Mesenchymal stem cell (in vitro differentiated cells and primary cell): ENCODE measurements at regions not wholly inside any gene's neighbourhood (a gene's known extent, or its start where the extent isn't known, plus 50 kb on each side); places are given as distances from the start of the nearest gene placed in this dataset.

Experiments used
- DNase-seq: peaks from one replicate; pipeline ENCODE4 v3.0.0-alpha.2; 2013
- H2AFZ ChIP-seq: one replicate; pipeline ENCODE4 v1.6.1; 2013; ENCODE audit warnings: low read depth, mild to moderate bottlenecking, control low read depth, inconsistent platforms, low read length, moderate library complexity
- H2AK5ac ChIP-seq: 2 replicates; pipeline ENCODE4 v1.6.1; 2013; ENCODE audit warnings: low read length, moderate library complexity, mild to moderate bottlenecking, inconsistent platforms; ENCODE audit not compliant: severe bottlenecking
- H2BK120ac ChIP-seq: one replicate; pipeline ENCODE4 v1.6.1; 2013; ENCODE audit warnings: low read depth, mild to moderate bottlenecking, inconsistent platforms, low read length, moderate library complexity
- H2BK12ac ChIP-seq, 2 experiments: one replicate each; pipeline ENCODE4 v1.6.1; 2013; ENCODE audit warnings: inconsistent platforms in 2 of 2, low read length in 2 of 2, mild to moderate bottlenecking in 2 of 2, moderate library complexity in 2 of 2, control low read depth in 1 of 2
- H2BK15ac ChIP-seq: one replicate; pipeline ENCODE4 v1.6.1; 2013; ENCODE audit warnings: mild to moderate bottlenecking, low read depth, inconsistent platforms; ENCODE audit not compliant: poor library complexity, severe bottlenecking
- H2BK5ac ChIP-seq: 2 replicates; pipeline ENCODE4 v1.6.1; 2013; ENCODE audit warnings: low read depth, mild to moderate bottlenecking, low read length, control low read depth, inconsistent platforms; ENCODE audit not compliant: poor library complexity, severe bottlenecking
- H3K14ac ChIP-seq, 2 experiments: one replicate each; pipeline ENCODE4 v1.6.1; 2013; ENCODE audit warnings: inconsistent platforms in 2 of 2, low read length in 2 of 2, control low read depth in 1 of 2, mild to moderate bottlenecking in 1 of 2, moderate library complexity in 1 of 2
- H3K18ac ChIP-seq, 2 experiments: one replicate each; pipeline ENCODE4 v1.6.1; 2013; ENCODE audit warnings: inconsistent platforms in 2 of 2, low read length in 2 of 2, control low read depth in 1 of 2, low read depth in 1 of 2, mild to moderate bottlenecking in 1 of 2
- H3K23ac ChIP-seq, 2 experiments: one replicate each; pipeline ENCODE4 v1.6.1; 2013; ENCODE audit warnings: inconsistent platforms in 2 of 2, low read length in 2 of 2, mild to moderate bottlenecking in 2 of 2, moderate library complexity in 2 of 2, control low read depth in 1 of 2
- H3K27ac ChIP-seq: 2 replicates; pipeline ENCODE4 v1.5.1; 2013; ENCODE audit warnings: mild to moderate bottlenecking, moderate library complexity, low read length, control low read depth, inconsistent platforms; ENCODE audit not compliant: poor library complexity, severe bottlenecking
- H3K27me3 ChIP-seq, 2 experiments: 2 replicates each; pipeline versions ENCODE4 v1.6.1 to v1.7.0; 2013; ENCODE audit warnings: low read length in 2 of 2, mild to moderate bottlenecking in 2 of 2, moderate library complexity in 2 of 2, control low read depth in 1 of 2, inconsistent platforms in 1 of 2; ENCODE audit not compliant: control insufficient read depth in 1 of 2, insufficient read depth in 1 of 2
- H3K36me3 ChIP-seq, 2 experiments: 2 replicates each; pipeline versions ENCODE4 v1.6.1 to v1.7.0; 2013; ENCODE audit warnings: low read length in 2 of 2, control low read depth in 1 of 2, inconsistent platforms in 1 of 2, low read depth in 1 of 2, mild to moderate bottlenecking in 1 of 2; ENCODE audit not compliant: insufficient read depth in 2 of 2, control insufficient read depth in 1 of 2
- H3K4ac ChIP-seq, 2 experiments: one replicate each; pipeline ENCODE4 v1.6.1; 2013; ENCODE audit warnings: inconsistent platforms in 2 of 2, low read length in 2 of 2, mild to moderate bottlenecking in 2 of 2, moderate library complexity in 2 of 2, control low read depth in 1 of 2, low read depth in 1 of 2
- H3K4me1 ChIP-seq: 2 replicates; pipeline ENCODE4 v1.6.1; 2013; ENCODE audit warnings: low read depth, low read length, control low read depth; ENCODE audit not compliant: control insufficient read depth, insufficient read depth
- H3K4me2 ChIP-seq: 2 replicates; pipeline ENCODE4 v1.6.1; 2013; ENCODE audit warnings: low read length, mild to moderate bottlenecking, inconsistent platforms; ENCODE audit not compliant: poor library complexity, severe bottlenecking
- H3K4me3 ChIP-seq, 2 experiments: 2 replicates each; pipeline versions ENCODE4 v1.5.1 to v1.7.0; 2013; ENCODE audit warnings: low read length in 2 of 2, mild to moderate bottlenecking in 2 of 2, control low read depth in 1 of 2, low read depth in 1 of 2; ENCODE audit not compliant: insufficient read depth in 1 of 2
- H3K79me1 ChIP-seq: replicated peaks from 2 replicates; pipeline ENCODE4 v1.6.1; 2013; ENCODE audit warnings: mild to moderate bottlenecking, control low read depth, low read length, inconsistent platforms; ENCODE audit not compliant: poor library complexity, severe bottlenecking
- H3K9ac ChIP-seq: 2 replicates; pipeline ENCODE4 v1.7.0; 2013; ENCODE audit warnings: mild to moderate bottlenecking, low read length, moderate library complexity
- H3K9me3 ChIP-seq: 2 replicates; pipeline ENCODE4 v1.7.0; 2013; ENCODE audit warnings: mild to moderate bottlenecking, low read length; ENCODE audit not compliant: control insufficient read depth
- H4K8ac ChIP-seq: one replicate; pipeline ENCODE4 v1.6.1; 2013; ENCODE audit warnings: inconsistent platforms, mild to moderate bottlenecking, low read length, moderate library complexity
- H4K91ac ChIP-seq: one replicate; pipeline ENCODE4 v1.6.1; 2013; ENCODE audit warnings: mild to moderate bottlenecking, low read length, inconsistent platforms
- WGBS: methylation state at CpG from one replicate; pipeline ENCODE4 v1.1.7; 2013; ENCODE audit warnings: mixed read lengths; 5-methylcytosine and 5-hydroxymethylcytosine counted together

- H3K23ac ChIP-seq, result no peak overlapping the region
- no peak overlapping the region for H2BK5ac ChIP-seq
- H3K4ac ChIP-seq, result no peak overlapping the region
- no peak overlapping the region for H2BK12ac ChIP-seq
- no peak overlapping the region for H2AFZ ChIP-seq
- H3K9me3 ChIP-seq, result no peaks in the 10 kb centered on the region
- no peak overlapping the region for H3K27ac ChIP-seq
- no peaks in the 10 kb centered on the region for H3K4me1 ChIP-seq
- no peak overlapping the region for H3K4me2 ChIP-seq
- peaks cover 0 to 9% of the 10 kb centered on the region in 2 experiments for H3K27me3 ChIP-seq
- H2AK5ac ChIP-seq, result no peak overlapping the region
- no peak overlapping the region for H3K18ac ChIP-seq
- no peak overlapping the region for H2BK120ac ChIP-seq
- no peak overlapping the region for H4K8ac ChIP-seq
- DNase-seq, result no peak
- no peak overlapping the region for H3K14ac ChIP-seq
- H4K91ac ChIP-seq, result no peak overlapping the region
- H3K4me3 ChIP-seq, result no peak overlapping the region
- no peaks in the 10 kb centered on the region for H3K36me3 ChIP-seq
- H2BK15ac ChIP-seq, result no peak overlapping the region
- H3K79me1 ChIP-seq, result no peaks in the 10 kb centered on the region
- no peak overlapping the region for H3K9ac ChIP-seq
Observed at GRCh38 chr1:213391445-213391844, 340.4 kb downstream of the RPS6KC1 start.

- Histone ChIP-seq H3K23ac (no peak overlapping the region), H3K4me1 (no peaks in the 10 kb centered on the region), H4K91ac (no peak overlapping the region), H4K8ac (no peak overlapping the region), H3K27ac (no peak overlapping the region), H3K27me3 (peaks cover 0 to 5% of the 10 kb centered on the region in 2 experiments), H3K4me2 (no peak overlapping the region), H3K14ac (no peak overlapping the region), H3K9ac (no peak overlapping the region), H3K4ac (no peak overlapping the region), H3K4me3 (no peak overlapping the region), H2BK120ac (no peak overlapping the region), H2BK5ac (no peak overlapping the region), H2BK15ac (no peak overlapping the region), H2AFZ (no peak overlapping the region), H3K9me3 (peaks cover 1% of the 10 kb centered on the region), H3K79me1 (no peaks in the 10 kb centered on the region), H2BK12ac (no peak overlapping the region), H2AK5ac (no peak overlapping the region), H3K18ac (no peak overlapping the region), H3K36me3 (no peaks in the 10 kb centered on the region)
- no peak for DNase-seq
- 76% methylated on average over 7 of the region's 7 CpGs for WGBS
Observed at GRCh38 chr1:213393860-213394259, 342.8 kb downstream of the RPS6KC1 start.

- Histone ChIP-seq H3K23ac (no peak overlapping the region), H3K4me3 (no peak overlapping the region), H4K91ac (no peak overlapping the region), H2AK5ac (no peak overlapping the region), H3K27me3 (peaks cover 0 to 5% of the 10 kb centered on the region in 2 experiments), H2AFZ (no peak overlapping the region), H3K14ac (no peak overlapping the region), H3K4me1 (peaks cover 2% of the 10 kb centered on the region), H3K36me3 (no peaks in the 10 kb centered on the region), H2BK120ac (no peak overlapping the region), H4K8ac (no peak overlapping the region), H3K9me3 (peaks cover 7% of the 10 kb centered on the region), H2BK5ac (no peak overlapping the region), H3K18ac (no peak overlapping the region), H2BK12ac (no peak overlapping the region), H3K4me2 (no peak overlapping the region), H3K9ac (no peak overlapping the region), H2BK15ac (no peak overlapping the region), H3K4ac (no peak overlapping the region), H3K79me1 (no peaks in the 10 kb centered on the region), H3K27ac (no peak overlapping the region)
- WGBS, result 64% methylated on average over 4 of the region's 5 CpGs
- DNase-seq, result no peak
Observed at GRCh38 chr1:213394837-213395236, 343.8 kb downstream of the RPS6KC1 start.

- no peak overlapping the region for H2AK5ac ChIP-seq
- H3K18ac ChIP-seq, result no peak overlapping the region
- H2BK15ac ChIP-seq, result no peak overlapping the region
- H3K23ac ChIP-seq, result no peak overlapping the region
- peaks cover 0 to 5% of the 10 kb centered on the region in 2 experiments for H3K27me3 ChIP-seq
- DNase-seq, result no peak
- no peak overlapping the region for H3K4me3 ChIP-seq
- H3K4ac ChIP-seq, result no peak overlapping the region
- H2AFZ ChIP-seq, result no peak overlapping the region
- H3K14ac ChIP-seq, result no peak overlapping the region
- H4K8ac ChIP-seq, result no peak overlapping the region
- H3K27ac ChIP-seq, result no peak overlapping the region
- H4K91ac ChIP-seq, result no peak overlapping the region
- 97% methylated on average over 7 of the region's 7 CpGs for WGBS
- H3K4me1 ChIP-seq, result peaks cover 2% of the 10 kb centered on the region
- no peak overlapping the region for H3K9ac ChIP-seq
- no peaks in the 10 kb centered on the region for H3K79me1 ChIP-seq
- peaks cover 7% of the 10 kb centered on the region for H3K9me3 ChIP-seq
- H3K36me3 ChIP-seq, result no peaks in the 10 kb centered on the region
- no peak overlapping the region for H2BK120ac ChIP-seq
- no peak overlapping the region for H2BK5ac ChIP-seq
- no peak overlapping the region for H3K4me2 ChIP-seq
- H2BK12ac ChIP-seq, result no peak overlapping the region
Observed at GRCh38 chr1:213397638-213398037, 346.6 kb downstream of the RPS6KC1 start.
